HG02973 (cell line): ENCODE measurements at regions not wholly inside any gene's neighbourhood (a gene's known extent, or its start where the extent isn't known, plus 50 kb on each side); places are given as distances from the start of the nearest gene placed in this dataset.

Experiments
- ATAC-seq: cut with Tn5 transposase; IDR thresholded peaks from one replicate; pipeline ENCODE4 v1.9.1; 2021; ENCODE audit warnings: moderate library complexity; ENCODE audit not compliant: unreplicated experiment

- no peak for ATAC-seq
These were observed 59.3 kb downstream of the DDIT4L start for GRCh38 chr4:100130964-100131363.

- ATAC-seq, result no peak
These were observed 59.8 kb downstream of the DDIT4L start for GRCh38 chr4:100130491-100130890.

- no peak for ATAC-seq
These were observed 60.5 kb downstream of the DDIT4L start for GRCh38 chr4:100129774-100130173.

GRCh38 chr4:100128338-100128737 is 61.9 kb downstream of the DDIT4L start:
- ATAC-seq, result no peak

DNA sequence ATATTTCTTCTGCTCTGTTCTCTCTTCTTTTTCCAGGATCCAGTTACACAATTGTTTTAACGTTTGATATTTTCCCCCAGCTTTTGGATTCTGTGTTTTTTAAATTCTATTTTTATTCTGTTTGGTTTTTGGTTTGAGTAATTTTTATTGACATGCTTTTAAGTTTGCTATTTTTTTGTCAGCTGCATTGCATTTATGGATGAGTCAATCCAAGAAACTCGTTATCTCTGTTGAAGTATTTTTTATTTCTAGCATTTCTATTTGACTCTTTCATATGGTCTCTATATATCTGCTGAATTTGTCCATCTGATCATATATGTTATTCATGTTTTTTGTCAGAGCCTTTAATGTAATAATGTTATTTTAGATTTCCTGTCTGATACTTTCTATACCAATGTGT is 65.6 kb downstream of the DDIT4L start:
- ATAC-seq, result no peak

GRCh38 chr4:100118181-100118580 is 72.1 kb downstream of the DDIT4L start:
- no peak for ATAC-seq

DNA sequence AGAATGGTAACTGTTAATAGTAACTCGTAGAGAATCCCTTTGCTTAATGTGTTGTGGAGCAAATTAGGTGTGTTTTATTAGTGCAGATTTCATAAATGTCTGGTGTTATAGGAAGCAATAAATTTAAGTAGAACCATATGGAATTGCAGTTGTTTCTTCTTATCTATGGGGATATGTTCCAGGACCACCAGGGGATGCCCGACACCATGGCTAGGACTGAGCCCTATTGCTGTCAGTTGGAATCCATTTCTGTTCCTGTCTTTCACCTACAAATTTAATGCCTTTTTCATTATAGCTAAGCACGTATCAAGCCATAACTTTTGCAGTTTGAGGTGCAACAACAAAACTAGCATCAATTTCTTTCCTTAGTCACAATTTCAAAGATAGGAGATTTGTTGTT is 72.5 kb downstream of the DDIT4L start:
- ATAC-seq, result no peak

GRCh38 chr4:100114909-100115308 is 75.4 kb downstream of the DDIT4L start:
- ATAC-seq, result no peak

DNA sequence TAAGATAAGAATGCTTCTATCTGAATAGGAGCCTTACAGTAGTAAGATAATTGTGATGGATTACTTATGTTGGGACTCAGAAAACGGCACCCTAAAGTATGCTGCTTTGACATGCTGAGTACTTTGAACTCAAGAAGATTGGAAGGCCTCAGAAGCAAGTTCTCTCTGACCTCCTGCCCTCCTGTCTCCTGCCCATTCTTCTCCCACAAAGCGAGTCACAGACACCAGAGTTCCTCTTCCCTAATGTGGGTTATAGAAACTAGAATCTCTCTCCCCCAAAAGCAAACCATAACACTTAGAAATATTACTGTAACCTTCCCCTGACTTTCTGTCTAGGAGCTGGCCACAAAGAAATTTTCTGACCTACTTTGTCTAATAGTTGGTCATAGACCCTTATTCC is 76.5 kb downstream of the DDIT4L start:
- ATAC-seq, result no peak

DNA sequence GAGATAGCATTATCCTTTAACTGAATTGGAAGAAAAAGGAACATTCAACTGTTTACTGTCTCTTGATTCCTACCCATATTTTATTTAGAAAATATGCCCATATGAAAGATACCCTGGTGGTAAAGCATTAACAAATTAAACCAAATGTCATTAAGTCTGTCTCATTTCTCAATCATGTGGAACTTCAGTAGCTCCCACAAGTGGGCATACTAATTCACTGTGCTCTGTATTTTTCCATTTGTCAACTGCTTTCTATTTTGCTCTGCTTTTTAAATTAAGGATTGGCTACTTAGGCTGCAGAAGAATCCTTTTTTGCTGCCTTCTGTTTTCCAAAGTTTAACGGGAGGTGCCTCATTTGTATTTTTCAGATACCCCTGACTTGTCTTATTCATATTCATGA is 77.2 kb downstream of the DDIT4L start:
- ATAC-seq, result no peak

GRCh38 chr4:100109921-100110320 is 80.3 kb downstream of the DDIT4L start:
- ATAC-seq, result no peak

GRCh38 chr4:100108869-100109268 is 81.4 kb downstream of the DDIT4L start:
- no peak for ATAC-seq

- ATAC-seq, result peak; percentile 97
These were observed 83.3 kb downstream of the DDIT4L start for GRCh38 chr4:100106982-100107381.

DNA sequence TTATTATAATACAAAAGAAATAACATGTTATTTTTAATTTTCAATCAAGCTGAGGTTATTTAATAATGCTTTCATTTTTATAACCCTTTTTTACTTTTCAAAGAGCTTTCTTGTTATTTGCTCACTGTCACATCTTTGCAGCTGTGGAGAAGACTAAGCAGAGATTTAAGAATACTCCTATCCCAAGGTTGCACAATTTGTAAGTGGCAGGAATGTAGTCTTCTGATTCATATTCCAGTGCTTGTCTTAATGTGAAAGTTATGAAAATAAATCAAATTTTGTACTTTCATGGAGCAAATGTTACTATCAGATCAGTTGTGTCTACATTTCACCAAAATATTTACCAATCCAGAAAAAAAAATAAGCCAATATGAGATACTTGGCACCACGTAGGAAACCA is 86.6 kb downstream of the DDIT4L start:
- no peak for ATAC-seq

DNA sequence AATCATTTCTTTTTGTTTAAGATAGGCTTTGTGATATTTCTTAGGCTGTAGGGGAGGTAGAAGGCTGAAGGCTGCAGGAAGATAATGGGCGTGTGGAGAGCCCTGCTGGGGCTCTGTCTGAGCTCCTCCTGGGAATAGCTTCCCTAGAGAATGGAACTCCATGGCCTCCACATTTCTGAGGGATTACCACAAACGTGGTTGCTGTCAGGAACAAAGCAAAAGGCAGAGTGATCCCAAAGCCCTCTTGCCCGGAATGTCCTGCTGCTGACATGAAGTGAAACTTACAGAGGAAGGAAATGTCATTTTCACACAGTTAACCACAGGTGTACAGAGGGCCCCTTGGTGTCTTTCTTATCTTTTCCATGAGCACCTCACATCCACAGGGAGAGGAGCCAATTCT is 89.3 kb downstream of the DDIT4L start:
- ATAC-seq, result peak; percentile 48

DNA sequence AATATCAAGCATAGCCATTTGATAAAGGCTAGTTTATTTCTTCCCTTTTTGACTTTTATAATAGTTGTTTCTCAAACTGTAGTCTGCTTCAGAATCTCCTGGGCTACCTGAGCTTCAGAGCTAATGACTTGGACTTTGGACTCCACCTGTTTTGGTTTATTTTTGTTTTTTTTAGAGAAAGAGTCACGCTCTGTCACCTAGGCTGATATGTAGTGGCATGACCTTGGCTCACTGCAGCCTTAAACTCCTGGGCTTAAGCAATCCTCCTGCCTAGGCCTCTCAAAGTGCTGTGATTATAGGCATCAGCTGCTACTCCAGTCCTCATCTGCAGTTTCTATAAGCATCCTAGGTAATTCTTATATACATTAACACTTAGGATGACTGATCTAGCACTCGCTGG is 90.5 kb downstream of the DDIT4L start:
- no peak for ATAC-seq

DNA sequence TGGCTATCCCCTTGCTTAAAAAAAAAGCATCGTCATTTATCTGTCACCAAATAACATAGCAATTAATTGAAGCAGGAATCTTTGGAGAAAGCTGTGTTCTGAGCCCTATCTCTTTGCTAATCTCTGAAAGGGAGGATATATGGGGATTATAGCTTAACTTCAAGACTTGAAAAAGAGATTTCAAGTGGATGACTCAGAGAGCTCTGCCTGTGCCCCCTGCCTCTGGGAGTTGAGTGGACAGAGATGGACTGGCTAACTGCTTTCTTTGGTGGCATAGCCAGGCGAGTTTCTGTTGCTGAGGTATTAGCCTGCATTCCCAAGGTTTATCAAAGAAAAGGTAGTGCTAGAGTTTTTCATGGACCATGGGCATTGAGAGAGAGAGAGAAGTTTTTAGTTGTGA is 91.6 kb downstream of the DDIT4L start:
- no peak for ATAC-seq

DNA sequence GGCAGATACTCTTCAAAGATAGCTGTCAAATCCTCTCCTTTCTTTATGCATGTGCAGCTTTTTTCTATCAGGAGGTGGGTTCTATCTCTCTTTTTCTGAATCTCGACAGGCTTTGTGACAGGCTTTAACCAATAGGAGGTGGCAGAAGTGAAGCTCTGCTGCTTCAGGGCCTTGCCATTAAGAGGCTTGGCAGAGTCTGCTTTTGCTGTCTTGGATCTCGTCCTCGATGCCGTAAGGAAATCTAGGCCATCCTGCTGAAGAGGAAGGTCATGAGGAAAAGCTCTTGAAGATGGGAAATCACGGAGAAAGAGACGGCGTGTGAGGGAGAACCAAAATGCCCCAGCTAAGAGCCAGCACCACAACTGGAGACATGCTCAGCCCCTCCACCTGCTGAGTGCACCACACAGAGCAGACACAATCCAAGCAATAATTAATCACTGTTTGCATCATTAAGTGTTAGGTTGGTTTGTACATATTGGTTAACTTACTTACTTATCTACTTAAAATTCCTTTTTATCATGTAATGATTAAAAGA is 92.2 kb downstream of the DDIT4L start:
- no peak for ATAC-seq

- ATAC-seq, result peak; percentile 94
These were observed 94.3 kb downstream of the DDIT4L start for GRCh38 chr4:100095729-100096595.

DNA sequence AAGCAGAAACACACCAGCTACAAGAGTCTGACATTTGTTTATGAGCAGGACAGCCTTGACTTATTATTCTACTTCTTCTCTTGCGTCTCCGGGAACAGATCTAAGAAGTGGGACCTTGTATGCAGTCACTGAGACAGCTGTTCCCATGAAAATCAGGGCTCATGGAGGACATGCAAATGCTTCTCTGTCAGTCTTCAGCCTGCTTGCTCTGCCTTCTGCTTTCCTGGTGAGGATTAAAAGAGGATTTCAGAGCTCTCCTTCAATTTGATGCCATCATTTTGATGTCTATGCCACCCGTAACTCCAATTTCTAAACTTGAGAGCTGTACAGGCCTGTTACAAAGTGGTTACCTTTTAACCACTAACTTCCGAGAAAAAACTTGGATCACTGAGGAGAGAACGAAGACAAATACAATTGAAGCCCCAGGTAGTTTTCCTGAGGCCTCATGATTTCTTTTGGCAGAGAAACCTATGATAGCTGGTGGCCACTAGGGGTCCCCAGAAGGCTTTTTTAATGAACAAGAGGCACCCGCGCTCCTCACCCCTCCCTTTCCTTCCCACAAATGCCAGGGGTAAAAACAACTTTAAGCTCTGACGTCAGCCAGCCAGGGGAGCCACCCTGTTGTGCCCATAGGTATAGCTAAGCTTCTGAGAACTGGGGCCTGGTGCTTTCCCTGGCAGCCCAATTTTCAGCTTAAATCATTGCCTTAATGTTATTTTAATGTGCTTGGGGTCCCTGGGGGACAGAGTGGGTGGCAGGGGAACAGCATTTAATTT is 97.0 kb downstream of the DDIT4L start:
- ATAC-seq, result peak; percentile 72

DNA sequence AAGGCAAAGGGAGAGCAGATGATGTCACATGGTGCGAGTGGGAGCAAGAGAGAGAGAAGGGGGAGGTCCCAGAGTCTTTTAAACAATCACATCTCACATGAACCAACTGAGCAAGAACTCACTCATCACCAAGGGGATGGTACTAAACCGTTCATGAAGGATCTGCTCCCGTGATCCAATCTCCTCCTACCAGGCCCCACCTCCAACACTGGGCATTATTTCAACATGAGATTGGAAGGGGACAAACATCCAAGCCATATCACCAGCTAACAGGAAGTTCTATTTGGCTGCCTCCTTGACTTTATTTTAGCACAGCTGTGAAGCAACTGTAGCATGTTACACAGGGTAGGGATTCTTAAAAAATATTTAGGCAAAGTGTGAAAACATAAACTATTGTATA is 102.5 kb downstream of the DDIT4L start:
- no peak for ATAC-seq
